Common myeloid progenitor, CD34-positive (primary cell): ENCODE measurements at regions not wholly inside any gene's neighbourhood (a gene's known extent, or its start where the extent isn't known, plus 50 kb on each side); places are given as distances from the start of the nearest gene placed in this dataset.
A peak's percentile ranks its signal among the peaks of the same experiment; 100 is the strongest.

ENCODE experiments used
- CTCF ChIA-PET: fragments of 350-600 bp; sonication (Branson Sonifier 250); formaldehyde crosslinking; loops from one replicate; lab custom pipeline; 2021; ENCODE audit warnings: antibody characterized with exemption; lab: Charles Lee
- POLR2A ChIA-PET: fragments of 350-600 bp; sonication (Branson Sonifier 250); formaldehyde crosslinking; loops from one replicate; lab custom pipeline; 2021; ENCODE audit warnings: antibody characterized with exemption; lab: Charles Lee
- DNase-seq, 3 donors: peaks; one replicate each; pipeline versions ENCODE4 v3.0.0 to v3.0.0-alpha.2; 2013
- H3K27ac ChIP-seq, 2 experiments: 1 replicate in 1 of 2; 2 replicates in 1 of 2; pipeline ENCODE4 v1.7.0; 2013; ENCODE audit warnings: inconsistent platforms in 2 of 2, low read length in 2 of 2, mild to moderate bottlenecking in 2 of 2, low read depth in 1 of 2, moderate library complexity in 1 of 2; ENCODE audit not compliant: severe bottlenecking in 2 of 2, insufficient read depth in 1 of 2, poor library complexity in 1 of 2
- H3K27me3 ChIP-seq, 5 experiments: replicated peaks in 2 of 5; 1 replicate in 3 of 5; 2 replicates in 2 of 5; pipeline versions ENCODE4 v1.6.1 to v1.7.0; 2013; ENCODE audit warnings: low read length in 4 of 5, mild to moderate bottlenecking in 2 of 5, moderate library complexity in 2 of 5, inconsistent platforms in 1 of 5; ENCODE audit not compliant: insufficient read depth in 5 of 5, control insufficient read depth in 4 of 5
- H3K36me3 ChIP-seq, 4 experiments: 1 replicate in 2 of 4; 2 replicates in 2 of 4; pipeline versions ENCODE4 v1.6.1 to v1.7.0; 2013; ENCODE audit warnings: low read length in 3 of 4, control low read depth in 1 of 4, mild to moderate bottlenecking in 1 of 4; ENCODE audit not compliant: control insufficient read depth in 4 of 4, insufficient read depth in 4 of 4
- H3K4me1 ChIP-seq, 4 experiments: 1 replicate in 3 of 4; 2 replicates in 1 of 4; pipeline versions ENCODE4 v1.6.1 to v1.7.1; 2013; ENCODE audit warnings: low read length in 3 of 4, mild to moderate bottlenecking in 3 of 4, control low read depth in 1 of 4, inconsistent platforms in 1 of 4, moderate library complexity in 1 of 4; ENCODE audit not compliant: control insufficient read depth in 4 of 4, insufficient read depth in 4 of 4; ENCODE audit errors: control extremely low read depth in 1 of 4
- H3K4me3 ChIP-seq, 7 experiments: 1 replicate in 4 of 7; 2 replicates in 3 of 7; pipeline versions ENCODE4 v1.5.1 to v1.7.0; 2013; ENCODE audit warnings: mild to moderate bottlenecking in 7 of 7, low read length in 6 of 7, moderate library complexity in 6 of 7, inconsistent platforms in 2 of 7, low read depth in 2 of 7, control low read depth in 1 of 7; ENCODE audit not compliant: insufficient read depth in 4 of 7, control insufficient read depth in 1 of 7; ENCODE audit errors: extremely low read depth in 1 of 7
- H3K9me3 ChIP-seq, 5 experiments: 1 replicate in 4 of 5; 2 replicates in 1 of 5; pipeline versions ENCODE4 v1.6.1 to v1.7.1; 2013; ENCODE audit warnings: low read length in 4 of 5, mild to moderate bottlenecking in 2 of 5, inconsistent platforms in 1 of 5, low read depth in 1 of 5, moderate library complexity in 1 of 5; ENCODE audit not compliant: control insufficient read depth in 4 of 5, insufficient read depth in 2 of 5; ENCODE audit errors: control extremely low read depth in 1 of 5
- WGBS: methylation state at CpG from one replicate; pipeline ENCODE4 v1.1.5; 2013; ENCODE audit not compliant: insufficient coverage; 5-methylcytosine and 5-hydroxymethylcytosine counted together

- no peaks in the 10 kb centered on the region for H3K4me1 ChIP-seq
- H3K4me3 ChIP-seq, result no peak overlapping the region
- ChIA-PET CTCF (no interaction called here), POLR2A (no interaction called here)
- no peaks in the 10 kb centered on the region for H3K27me3 ChIP-seq
- H3K36me3 ChIP-seq, result no peaks in the 10 kb centered on the region
- H3K27ac ChIP-seq, result no peak overlapping the region
- no peak for DNase-seq
- no peaks in the 10 kb centered on the region for H3K9me3 ChIP-seq
- no CpG with 5 or more reads among the region's 1 CpG for WGBS
Measured at GRCh38 chr11:38169286-38169685, 1571.2 kb upstream of the RAG2 start.

- ChIA-PET POLR2A (no interaction called here), CTCF (no interaction called here)
- Histone ChIP-seq H3K27ac (no peak overlapping the region), H3K4me3 (no peak overlapping the region), H3K27me3 (no peaks in the 10 kb centered on the region), H3K9me3 (no peaks in the 10 kb centered on the region), H3K36me3 (no peaks in the 10 kb centered on the region), H3K4me1 (peaks cover 0 to 1% (median under 1%) of the 10 kb centered on the region in 4 experiments)
- no peak for DNase-seq
Measured at GRCh38 chr11:38163526-38163925, 1565.5 kb upstream of the RAG2 start.

GRCh38 chr11:38160433-38160832 is 1562.4 kb upstream of the RAG2 start:
- ChIA-PET POLR2A (no interaction called here), CTCF (no interaction called here)
- DNase-seq, result no peak
- no peaks in the 10 kb centered on the region for H3K9me3 ChIP-seq
- H3K4me3 ChIP-seq, result no peak overlapping the region
- no peaks in the 10 kb centered on the region for H3K27me3 ChIP-seq
- peaks cover 7 to 30% (median 19%) of the 10 kb centered on the region in 4 experiments for H3K4me1 ChIP-seq
- no peak overlapping the region for H3K27ac ChIP-seq
- no peaks in the 10 kb centered on the region for H3K36me3 ChIP-seq

GRCh38 chr11:38159038-38159437 is 1561.0 kb upstream of the RAG2 start:
- CTCF ChIA-PET, result interaction anchor here (1.1 kb wide), 1 partner anchor 21 kb away, joined by 3 read pairs; no protein-coding TSS in a partner anchor
- no CpG with 5 or more reads among the region's 2 CpGs for WGBS

GRCh38 chr11:38156495-38157146 is 1558.6 kb upstream of the RAG2 start:
- no peaks in the 10 kb centered on the region for H3K9me3 ChIP-seq
- peak overlapping the region; percentile 3 to 69 for H3K27ac ChIP-seq
- POLR2A ChIA-PET, result no interaction called here
- H3K27me3 ChIP-seq, result no peaks in the 10 kb centered on the region
- H3K4me3 ChIP-seq, result peak overlapping the region in 2 of 7 experiments; percentile 17 to 29
- H3K36me3 ChIP-seq, result no peaks in the 10 kb centered on the region
- DNase-seq, result peak; percentile 85 to 98 (median 95)
- peaks cover 7 to 38% (median 23%) of the 10 kb centered on the region in 4 experiments for H3K4me1 ChIP-seq
- WGBS, result 0% methylated on average over 2 of the region's 5 CpGs
- CTCF ChIA-PET, result no interaction called here

More at GRCh38 chr11:38159038-38159437, 1561.0 kb upstream of the RAG2 start:
- Histone ChIP-seq H3K27me3 (no peaks in the 10 kb centered on the region), H3K27ac (no peak overlapping the region), H3K36me3 (no peaks in the 10 kb centered on the region), H3K4me3 (no peak overlapping the region), H3K4me1 (peaks cover 7 to 33% (median 21%) of the 10 kb centered on the region in 4 experiments), H3K9me3 (no peaks in the 10 kb centered on the region)
- DNase-seq, result no peak
- POLR2A ChIA-PET, result no interaction called here

- H3K9me3 ChIP-seq, result no peaks in the 10 kb centered on the region
- H3K4me3 ChIP-seq, result peak overlapping the region in 2 of 7 experiments; percentile 21 to 25
- no peaks in the 10 kb centered on the region for H3K27me3 ChIP-seq
- H3K27ac ChIP-seq, result no peak overlapping the region
- no CpG with 5 or more reads among the region's 1 CpG for WGBS
- peaks cover 7 to 38% (median 23%) of the 10 kb centered on the region in 4 experiments for H3K4me1 ChIP-seq
- ChIA-PET POLR2A (no interaction called here), CTCF (no interaction called here)
- peak; percentile 22 to 80 (median 64) for DNase-seq
- no peaks in the 10 kb centered on the region for H3K36me3 ChIP-seq
Measured at GRCh38 chr11:38155856-38156255, 1557.8 kb upstream of the RAG2 start.

- POLR2A ChIA-PET, result no interaction called here
Measured at GRCh38 chr11:38153985-38154384, 1555.9 kb upstream of the RAG2 start.

More at GRCh38 chr11:38153985-38154384, 1555.9 kb upstream of the RAG2 start:
- Histone ChIP-seq H3K27me3 (no peaks in the 10 kb centered on the region), H3K36me3 (no peaks in the 10 kb centered on the region), H3K4me1 (peaks cover 7 to 38% (median 23%) of the 10 kb centered on the region in 4 experiments), H3K9me3 (peaks cover 0 to 2% (median 0%) of the 10 kb centered on the region in 5 experiments), H3K27ac (no peak overlapping the region), H3K4me3 (no peak overlapping the region)
- CTCF ChIA-PET, result no interaction called here
- no CpG with 5 or more reads among the region's 1 CpG for WGBS
- DNase-seq, result peak in 2 of 3 donors; percentile 24 to 36
